HK-2 (cell line): ENCODE measurements at regions not wholly inside any gene's neighbourhood (a gene's known extent, or its start where the extent isn't known, plus 50 kb on each side); places are given as distances from the start of the nearest gene placed in this dataset.
A peak's percentile ranks its signal among the peaks of the same experiment; 100 is the strongest.
"Not testable (repeated sequence)": the region's sequence is repeated elsewhere in the genome, so short reads cannot be mapped to it uniquely, and the experiment has no call there.

Experiments used
- DNase-seq: peaks from one replicate; pipeline ENCODE4 v3.0.0-alpha.2; 2018; ENCODE audit not compliant: unreplicated experiment

- no peak for DNase-seq
Observed at GRCh38 chr11:69904974-69905535, 85.8 kb upstream of the FGF3 start.

- DNase-seq = no peak
Observed at GRCh38 chr11:69905611-69906452, 86.6 kb upstream of the FGF3 start.

- no peak for DNase-seq
Observed at GRCh38 chr11:69906453-69906907, 87.3 kb upstream of the FGF3 start.

- DNase-seq = no peak
Observed at GRCh38 chr11:69907611-69908010, 88.4 kb upstream of the FGF3 start.

GRCh38 chr11:69908511-69909220, 89.5 kb upstream of the FGF3 start:
- DNase-seq = no peak

GRCh38 chr11:69909561-69910518, 90.6 kb upstream of the FGF3 start:
- DNase-seq = no peak

- no peak for DNase-seq
Observed at GRCh38 chr11:69910519-69911309, 91.5 kb upstream of the FGF3 start.

- no peak for DNase-seq
Observed at GRCh38 chr11:69911310-69912160, 92.3 kb upstream of the FGF3 start.

- no peak for DNase-seq
Observed at GRCh38 chr11:69912161-69912910, 93.1 kb upstream of the FGF3 start.

GRCh38 chr11:69912911-69913451, 93.8 kb upstream of the FGF3 start:
- no peak for DNase-seq

- DNase-seq = no peak
Observed at GRCh38 chr11:69913591-69914285, 94.5 kb upstream of the FGF3 start.

- DNase-seq = no peak
Observed at GRCh38 chr11:69914286-69915150, 95.3 kb upstream of the FGF3 start.

- no peak for DNase-seq
Observed at GRCh38 chr11:69915151-69915500, 95.9 kb upstream of the FGF3 start.

GRCh38 chr11:69915501-69916250, 96.5 kb upstream of the FGF3 start:
- peak; percentile 67 for DNase-seq

GRCh38 chr11:69916251-69916649, 97.0 kb upstream of the FGF3 start:
- DNase-seq = not testable (repeated sequence)

- no peak for DNase-seq
Observed at GRCh38 chr11:69916806-69917387, 97.7 kb upstream of the FGF3 start.
